ENCODE measurements at regions not wholly inside any gene's neighbourhood (a gene's known extent, or its start where the extent isn't known, plus 50 kb on each side); places are given as distances from the start of the nearest gene placed in this dataset.

- TF ChIP-seq CTCF (conservative IDR thresholded peaks at IDR 0.05) (no peak), EZH2 (IDR thresholded peaks at IDR 0.05; ENCODE audit: low read depth) (no peak)
Measured at GRCh38 chr13:34458756-34459715, 483.0 kb upstream of the NBEA start.
